ENCODE measurements at regions not wholly inside any gene's neighbourhood (a gene's known extent, or its start where the extent isn't known, plus 50 kb on each side); places are given as distances from the start of the nearest gene placed in this dataset.
A peak's percentile ranks its signal among the peaks of the same experiment; 100 is the strongest.

- DNase-seq (ENCODE audit: low read depth): peak; percentile 87
Observed at GRCh38 chr21:16072737-16073136, 343.0 kb downstream of the USP25 start.

- DNase-seq (ENCODE audit: low read depth): no peak
Observed at GRCh38 chr21:16073586-16073985, 343.8 kb downstream of the USP25 start.

DNA sequence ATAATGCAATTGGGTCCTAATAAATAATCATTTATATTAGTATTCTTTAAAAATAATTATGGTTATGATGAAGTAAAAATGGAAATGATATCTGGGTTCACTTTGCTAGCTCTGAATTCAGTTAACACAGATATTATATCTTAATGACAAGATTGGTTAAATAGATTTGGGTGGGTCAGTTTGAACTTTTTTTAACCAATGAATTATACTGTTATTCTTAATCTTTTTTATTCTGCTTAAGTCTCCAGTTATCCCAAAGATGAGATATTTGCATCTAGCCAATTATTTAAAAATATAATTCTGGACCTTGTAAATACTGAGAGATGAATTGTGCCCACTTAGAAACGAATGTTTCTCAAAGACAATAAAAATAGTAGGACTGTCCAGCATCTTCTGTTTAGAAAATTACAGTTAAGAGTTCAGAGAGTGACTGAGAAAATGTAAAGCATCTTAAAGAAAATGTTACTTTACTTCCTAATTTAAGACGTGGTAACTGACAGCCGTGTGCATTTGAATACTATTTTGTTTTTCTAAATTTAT is 345.2 kb downstream of the USP25 start:
- DNase-seq (ENCODE audit: low read depth): no peak

DNA sequence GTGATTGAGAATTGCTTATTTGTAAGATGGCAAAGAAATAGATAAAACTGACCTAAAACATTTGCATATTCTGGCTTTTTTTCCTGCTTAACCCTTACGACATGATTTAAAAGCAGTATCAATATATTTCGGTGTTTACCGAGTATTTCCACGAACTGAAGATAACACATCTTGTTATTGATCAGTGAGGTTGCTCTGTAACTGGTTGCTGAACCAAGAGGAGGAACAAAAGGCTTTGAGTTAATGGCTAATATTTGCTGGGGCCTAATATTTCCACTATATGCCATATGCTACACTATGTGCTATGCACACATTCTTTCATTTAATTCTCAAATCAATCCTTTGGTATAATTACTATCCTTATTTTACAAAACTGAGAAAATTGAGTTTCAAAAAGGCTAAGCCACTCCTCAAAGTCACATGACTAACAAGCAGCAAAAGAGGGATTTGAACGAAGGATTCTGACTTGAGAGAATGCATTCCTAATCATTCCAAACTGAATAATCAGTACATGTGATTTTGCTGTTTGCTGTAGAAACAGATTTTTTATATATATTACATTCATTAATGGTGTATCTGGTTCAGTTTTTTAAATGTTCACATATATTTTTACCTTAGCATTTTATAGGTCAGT is 346.0 kb downstream of the USP25 start:
- DNase-seq (ENCODE audit: low read depth): no peak

DNA sequence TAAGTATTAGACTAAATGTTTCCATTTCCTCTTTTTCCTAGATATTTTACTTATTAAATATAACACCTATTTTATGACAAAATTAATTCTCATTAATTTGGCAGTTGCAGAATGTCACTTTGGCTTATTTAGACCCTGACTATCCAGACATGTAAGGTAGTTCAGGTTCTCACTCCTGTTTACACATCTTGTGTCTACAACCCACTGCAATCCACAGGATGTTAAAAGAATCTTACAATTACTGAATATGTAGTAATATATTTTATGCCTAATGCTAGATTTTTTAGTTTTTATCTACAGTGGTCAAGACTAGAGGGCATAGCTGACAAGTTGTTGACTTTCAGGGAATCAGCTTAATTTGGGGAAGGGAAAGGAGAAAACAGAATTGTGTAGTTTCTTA is 346.7 kb downstream of the USP25 start:
- DNase-seq (ENCODE audit: low read depth): no peak

GRCh38 chr21:16078382-16078781 is 348.6 kb downstream of the USP25 start:
- DNase-seq (ENCODE audit: low read depth): no peak

- DNase-seq (ENCODE audit: low read depth): peak; percentile 14
Observed at GRCh38 chr21:16079830-16080229, 350.0 kb downstream of the USP25 start.

DNA sequence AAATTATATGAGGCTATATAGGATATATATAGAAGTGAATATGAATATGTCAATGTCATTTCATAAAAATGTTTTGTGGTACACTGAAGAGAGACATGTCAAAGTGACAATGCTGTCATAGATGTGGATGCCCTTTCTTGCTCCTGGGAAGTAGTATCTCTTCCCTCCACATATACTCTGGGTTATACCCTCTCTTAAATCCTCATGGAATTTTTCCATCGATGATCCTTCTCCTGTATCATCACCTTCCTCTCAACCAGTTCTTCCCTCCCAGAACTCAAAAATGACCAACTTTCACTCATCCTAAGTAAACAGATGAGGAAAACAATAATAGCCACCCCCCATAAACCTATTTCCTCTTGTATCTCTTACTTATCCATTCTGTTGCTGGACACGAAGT is 351.5 kb downstream of the USP25 start:
- DNase-seq (ENCODE audit: low read depth): no peak

DNA sequence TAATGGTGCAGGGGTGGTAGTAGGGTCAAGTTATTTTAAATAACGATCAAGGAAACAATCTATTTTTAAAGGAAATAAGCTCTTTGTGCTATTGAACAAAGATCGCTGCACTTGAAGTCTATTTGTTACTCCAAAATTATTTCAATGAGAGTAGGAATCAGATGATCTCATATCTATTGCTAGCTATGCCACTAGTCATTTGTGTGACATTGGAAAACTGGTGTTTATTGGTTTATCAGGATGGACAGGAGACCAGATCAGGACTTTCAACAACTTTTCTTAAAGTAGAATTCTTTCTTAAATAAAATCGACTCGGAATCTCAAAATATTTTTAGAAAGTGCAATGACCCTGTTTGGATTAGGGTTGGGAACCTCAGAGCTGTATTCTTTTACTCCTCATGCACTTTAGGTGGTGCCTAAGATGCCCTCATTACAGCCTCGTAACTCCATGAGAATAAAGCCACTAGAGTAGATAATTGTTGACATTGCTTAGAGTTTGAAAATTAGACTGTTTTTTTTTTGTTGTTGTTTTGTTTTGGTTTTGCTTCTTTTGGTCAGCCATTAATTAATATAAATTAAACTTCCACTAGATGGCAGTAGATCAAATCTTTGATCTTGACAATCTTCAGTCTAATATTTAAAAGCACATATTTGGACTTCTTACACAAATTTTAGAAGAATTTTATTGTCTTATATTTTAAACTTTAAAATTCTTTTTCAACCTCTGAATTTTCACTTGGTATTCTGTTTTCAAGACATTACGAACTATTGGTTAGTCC is 352.4 kb downstream of the USP25 start:
- peak; percentile 13 for DNase-seq (ENCODE audit: low read depth)

DNA sequence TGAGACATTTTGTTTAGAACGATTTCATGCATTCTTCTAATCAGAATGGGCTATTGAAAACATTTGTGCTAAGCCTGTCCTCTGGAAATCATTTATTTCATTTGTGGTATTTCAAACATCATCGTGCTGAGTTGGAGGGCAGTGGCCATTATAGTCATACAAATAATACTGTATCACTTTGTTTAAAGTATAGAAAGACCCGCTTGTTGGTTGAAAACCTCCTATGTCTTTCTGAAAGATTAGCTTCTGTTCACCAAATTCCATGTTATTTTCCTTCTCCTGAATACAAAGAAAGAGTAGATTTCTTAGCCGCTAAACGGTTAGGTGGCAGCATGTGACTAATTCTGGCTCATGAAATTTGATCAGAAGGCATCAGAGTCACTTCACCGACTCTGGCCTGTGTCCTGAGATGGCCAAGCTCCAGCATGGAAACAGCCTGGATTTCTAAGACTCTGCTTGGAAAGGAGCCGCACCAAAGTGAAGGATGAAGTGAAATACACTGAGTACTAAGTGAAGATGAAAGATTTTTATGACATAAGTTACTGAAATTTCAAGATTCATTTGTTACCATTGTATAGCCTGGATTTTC is 355.1 kb downstream of the USP25 start:
- DNase-seq (ENCODE audit: low read depth): peak; percentile 33

- DNase-seq (ENCODE audit: low read depth): no peak
Observed at GRCh38 chr21:16085421-16085820, 355.6 kb downstream of the USP25 start.

DNA sequence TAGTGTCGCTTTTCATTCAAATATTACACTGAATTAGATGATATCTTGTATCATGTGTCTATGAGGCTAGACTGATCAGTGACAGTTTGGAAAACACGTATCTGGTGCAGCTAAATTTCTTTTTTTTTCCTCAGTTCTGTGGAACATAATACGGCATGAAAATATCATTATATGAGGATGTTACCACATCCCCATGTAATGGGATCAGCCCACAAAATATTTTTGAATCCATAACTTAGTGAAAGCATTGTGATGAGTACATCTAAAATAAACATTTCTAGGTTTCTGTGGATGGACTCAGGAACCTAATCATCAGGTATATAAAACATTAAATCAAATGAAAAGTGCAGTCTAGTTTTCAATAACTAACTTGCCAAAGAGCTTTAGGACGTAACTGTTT is 356.3 kb downstream of the USP25 start:
- DNase-seq (ENCODE audit: low read depth): no peak

- DNase-seq (ENCODE audit: low read depth): no peak
Observed at GRCh38 chr21:16086936-16087335, 357.2 kb downstream of the USP25 start.

GRCh38 chr21:16087523-16087922 is 357.7 kb downstream of the USP25 start:
- no peak for DNase-seq (ENCODE audit: low read depth)

GRCh38 chr21:16088056-16088455 is 358.3 kb downstream of the USP25 start:
- no peak for DNase-seq (ENCODE audit: low read depth)

DNA sequence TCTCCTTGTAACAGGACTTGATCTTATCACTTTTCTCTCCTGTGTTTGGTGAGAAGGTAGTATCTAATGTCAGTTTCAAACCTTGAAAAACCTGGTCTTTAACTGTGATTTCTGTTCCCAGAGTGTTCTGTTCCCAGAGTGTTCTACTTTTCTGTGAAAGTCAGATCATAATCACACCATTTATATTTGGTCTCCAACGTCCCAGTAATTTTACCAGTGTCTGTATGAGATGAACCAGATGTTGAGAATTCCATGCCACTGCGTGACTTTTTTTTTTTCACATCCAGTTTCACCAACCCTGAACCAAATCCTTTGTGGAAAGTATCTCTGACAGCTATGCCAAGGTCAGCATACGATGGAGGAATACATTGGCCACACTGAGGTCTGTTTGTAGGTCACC is 365.2 kb downstream of the USP25 start:
- no peak for DNase-seq (ENCODE audit: low read depth)

DNA sequence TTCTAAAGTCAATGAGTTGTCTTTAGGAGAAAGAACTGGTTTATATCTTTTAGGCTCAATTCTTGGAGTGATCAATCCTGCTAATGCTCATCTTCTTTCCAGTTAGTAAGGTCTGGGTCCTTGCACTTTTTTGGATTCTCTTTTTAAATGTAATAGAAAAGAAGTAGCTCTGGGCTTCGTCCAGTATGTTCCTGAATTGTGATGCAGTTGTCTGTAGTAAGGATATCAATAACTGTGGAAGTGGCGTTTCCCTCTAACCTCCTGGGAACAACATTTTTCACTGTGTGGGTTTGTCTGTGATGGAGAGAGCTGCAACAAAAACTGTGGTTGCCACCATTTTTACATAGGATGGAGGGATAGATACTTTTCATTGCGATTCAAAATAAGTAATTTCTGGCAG is 367.2 kb downstream of the USP25 start:
- no peak for DNase-seq (ENCODE audit: low read depth)

GRCh38 chr21:16102113-16102512 is 372.3 kb downstream of the USP25 start:
- DNase-seq (ENCODE audit: low read depth): no peak

DNA sequence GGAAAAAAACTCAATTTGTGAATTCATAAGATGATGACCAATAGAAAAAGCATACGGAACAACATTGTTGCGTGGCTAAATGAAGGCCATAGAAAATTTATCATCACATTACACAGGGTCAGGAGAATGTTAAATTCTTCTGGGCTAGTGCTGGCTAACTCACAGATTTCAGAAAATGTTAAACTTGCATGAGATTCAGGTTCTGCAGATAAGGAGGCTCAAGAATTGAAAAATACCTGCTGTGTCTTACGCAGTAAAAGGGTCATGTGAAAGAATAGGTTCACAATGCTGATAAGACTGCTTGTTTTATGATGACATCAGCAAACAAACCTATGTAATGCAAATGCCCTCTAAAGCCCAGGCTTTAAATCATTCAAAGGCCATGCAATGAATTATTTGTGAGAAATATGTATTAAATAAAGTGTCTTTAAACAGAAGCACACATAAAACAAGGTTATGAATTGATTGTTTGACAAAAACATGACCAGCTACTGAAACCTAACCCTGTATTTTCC is 378.8 kb downstream of the USP25 start:
- DNase-seq (ENCODE audit: low read depth): no peak

GRCh38 chr21:16113052-16113715 is 383.4 kb downstream of the USP25 start:
- DNase-seq (ENCODE audit: low read depth): peak; percentile 28

DNA sequence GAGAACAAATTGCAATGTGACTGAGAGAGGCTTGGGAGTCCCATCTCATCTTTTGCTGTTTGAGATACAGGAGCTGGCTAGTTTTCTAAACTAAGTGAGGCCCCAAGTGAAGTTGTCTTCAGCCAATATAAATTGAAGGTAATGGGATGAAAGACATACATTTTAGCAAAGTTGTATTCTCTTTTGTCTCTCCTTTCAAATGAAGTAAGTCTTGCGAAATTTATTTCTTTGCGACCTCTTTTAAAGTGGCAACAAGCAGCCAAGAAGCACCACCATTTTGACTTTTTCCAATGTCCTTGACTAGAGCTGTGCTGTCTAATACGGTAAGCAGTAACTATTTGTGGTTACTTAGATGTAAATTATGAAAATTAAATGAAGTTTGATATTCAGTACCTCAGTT is 385.7 kb downstream of the USP25 start:
- no peak for DNase-seq (ENCODE audit: low read depth)

DNA sequence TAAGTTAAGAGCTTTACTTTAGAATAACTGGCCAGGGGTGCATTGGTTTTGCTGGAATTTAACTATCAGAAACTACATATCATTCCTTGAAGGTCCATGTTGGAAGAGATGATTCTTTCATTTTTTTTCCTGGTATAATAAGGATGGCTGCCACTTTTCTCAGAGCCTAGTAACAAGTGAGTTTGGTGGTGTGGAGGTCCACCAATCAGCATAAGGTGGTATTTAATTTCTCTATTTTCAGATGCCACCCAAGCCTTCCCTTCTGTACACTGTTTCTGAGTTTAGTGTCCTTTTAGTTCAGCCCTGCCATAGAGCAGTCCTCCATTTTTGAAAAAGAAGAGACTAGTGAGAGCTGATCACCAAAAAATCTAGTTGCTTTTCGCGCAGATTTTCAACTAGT is 386.3 kb downstream of the USP25 start:
- no peak for DNase-seq (ENCODE audit: low read depth)
